CD4-positive, alpha-beta T cell treated with Interferon alpha-2 for 1 hour (primary cell): ENCODE measurements at regions not wholly inside any gene's neighbourhood (a gene's known extent, or its start where the extent isn't known, plus 50 kb on each side); places are given as distances from the start of the nearest gene placed in this dataset.

Experiments
- DNase-seq, 2 donors: peaks; one replicate each; pipeline ENCODE4 v3.0.0-alpha.2; 2020 to 2022

GRCh38 chr16:7183768-7184167 lies 148.9 kb upstream of the RBFOX1 start:
- DNase-seq, result no peak

GRCh38 chr16:7182510-7183109 lies 150.0 kb upstream of the RBFOX1 start:
- no peak for DNase-seq

- no peak for DNase-seq
These were observed 154.8 kb upstream of the RBFOX1 start for GRCh38 chr16:7177875-7178274.

- DNase-seq, result no peak
These were observed 161.5 kb upstream of the RBFOX1 start for GRCh38 chr16:7171151-7171550.

- no peak for DNase-seq
These were observed 165.0 kb upstream of the RBFOX1 start for GRCh38 chr16:7167626-7168025.

GRCh38 chr16:7161891-7162290 lies 170.8 kb upstream of the RBFOX1 start:
- DNase-seq, result no peak

GRCh38 chr16:7160093-7160492 lies 172.6 kb upstream of the RBFOX1 start:
- DNase-seq, result no peak

GRCh38 chr16:7158481-7158880 lies 174.2 kb upstream of the RBFOX1 start:
- no peak for DNase-seq

GRCh38 chr16:7150230-7150629 lies 182.4 kb upstream of the RBFOX1 start:
- no peak for DNase-seq

- DNase-seq, result no peak
These were observed 184.0 kb upstream of the RBFOX1 start for GRCh38 chr16:7148606-7149005.

GRCh38 chr16:7140899-7141298 lies 191.7 kb upstream of the RBFOX1 start:
- DNase-seq, result no peak

GRCh38 chr16:7137560-7138330 lies 194.9 kb upstream of the RBFOX1 start:
- DNase-seq, result no peak

- no peak for DNase-seq
These were observed 200.2 kb upstream of the RBFOX1 start for GRCh38 chr16:7132465-7132864.

- DNase-seq, result no peak
These were observed 207.9 kb upstream of the RBFOX1 start for GRCh38 chr16:7124701-7125100.

- DNase-seq, result no peak
These were observed 208.4 kb upstream of the RBFOX1 start for GRCh38 chr16:7124242-7124641.

GRCh38 chr16:7116734-7117133 lies 215.9 kb upstream of the RBFOX1 start:
- DNase-seq, result no peak

GRCh38 chr16:7115898-7116297 lies 216.7 kb upstream of the RBFOX1 start:
- DNase-seq, result no peak

GRCh38 chr16:7113949-7114348 lies 218.7 kb upstream of the RBFOX1 start:
- no peak for DNase-seq

GRCh38 chr16:7113395-7113794 lies 219.2 kb upstream of the RBFOX1 start:
- no peak for DNase-seq

GRCh38 chr16:7111265-7111664 lies 221.4 kb upstream of the RBFOX1 start:
- no peak for DNase-seq

- no peak for DNase-seq
These were observed 225.2 kb upstream of the RBFOX1 start for GRCh38 chr16:7107436-7107835.

GRCh38 chr16:7103056-7103455 lies 229.6 kb upstream of the RBFOX1 start:
- DNase-seq, result no peak

GRCh38 chr16:7101054-7101453 lies 231.6 kb upstream of the RBFOX1 start:
- DNase-seq, result no peak

- DNase-seq, result no peak
These were observed 235.1 kb upstream of the RBFOX1 start for GRCh38 chr16:7097518-7097917.

- no peak for DNase-seq
These were observed 239.1 kb upstream of the RBFOX1 start for GRCh38 chr16:7093511-7093910.
